GM12864 (cell line): ENCODE measurements at regions not wholly inside any gene's neighbourhood (a gene's known extent, or its start where the extent isn't known, plus 50 kb on each side); places are given as distances from the start of the nearest gene placed in this dataset.

Experiments
- DNase-seq: peaks from one replicate; pipeline ENCODE4 v3.0.0-alpha.2; 2011; ENCODE audit warnings: low read depth
- H3K4me3 ChIP-seq: 2 replicates; pipeline ENCODE4 v1.5.1; 2011; ENCODE audit warnings: mild to moderate bottlenecking, low read depth, low read length, control low read depth
- TF ChIP-seq, protein P1 (sequence below): IDR thresholded peaks from 2 replicates; pipeline ENCODE4 v1.5.1; 2011; ENCODE audit warnings: low read depth, mild to moderate bottlenecking, moderate library complexity, low read length, control low read depth, inconsistent platforms; ENCODE audit errors: missing control alignments

DNA sequence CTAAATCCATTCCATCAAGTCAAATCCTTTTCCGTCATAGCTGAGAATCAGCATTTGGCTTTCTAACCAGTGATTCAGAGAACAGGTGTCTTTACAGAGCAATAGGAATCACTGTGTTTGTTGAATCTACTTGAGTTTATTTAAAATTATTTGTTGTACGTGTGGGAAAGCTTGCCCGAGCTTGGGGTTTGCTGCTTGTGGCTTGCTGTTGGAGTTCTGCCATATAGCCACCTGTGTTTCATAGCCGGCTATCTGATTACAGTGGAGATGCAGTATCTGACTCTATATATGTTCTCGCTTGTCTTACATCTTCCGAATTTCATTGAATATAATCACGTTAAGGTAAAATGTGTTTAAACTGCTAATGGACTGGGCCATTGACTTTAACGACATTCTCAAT, 274.3 kb upstream of the MKI67 start:
- no peak for DNase-seq
- TF ChIP-seq, protein P1, sequence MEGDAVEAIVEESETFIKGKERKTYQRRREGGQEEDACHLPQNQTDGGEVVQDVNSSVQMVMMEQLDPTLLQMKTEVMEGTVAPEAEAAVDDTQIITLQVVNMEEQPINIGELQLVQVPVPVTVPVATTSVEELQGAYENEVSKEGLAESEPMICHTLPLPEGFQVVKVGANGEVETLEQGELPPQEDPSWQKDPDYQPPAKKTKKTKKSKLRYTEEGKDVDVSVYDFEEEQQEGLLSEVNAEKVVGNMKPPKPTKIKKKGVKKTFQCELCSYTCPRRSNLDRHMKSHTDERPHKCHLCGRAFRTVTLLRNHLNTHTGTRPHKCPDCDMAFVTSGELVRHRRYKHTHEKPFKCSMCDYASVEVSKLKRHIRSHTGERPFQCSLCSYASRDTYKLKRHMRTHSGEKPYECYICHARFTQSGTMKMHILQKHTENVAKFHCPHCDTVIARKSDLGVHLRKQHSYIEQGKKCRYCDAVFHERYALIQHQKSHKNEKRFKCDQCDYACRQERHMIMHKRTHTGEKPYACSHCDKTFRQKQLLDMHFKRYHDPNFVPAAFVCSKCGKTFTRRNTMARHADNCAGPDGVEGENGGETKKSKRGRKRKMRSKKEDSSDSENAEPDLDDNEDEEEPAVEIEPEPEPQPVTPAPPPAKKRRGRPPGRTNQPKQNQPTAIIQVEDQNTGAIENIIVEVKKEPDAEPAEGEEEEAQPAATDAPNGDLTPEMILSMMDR, result no peak
- no peak overlapping the region for H3K4me3 ChIP-seq

DNA sequence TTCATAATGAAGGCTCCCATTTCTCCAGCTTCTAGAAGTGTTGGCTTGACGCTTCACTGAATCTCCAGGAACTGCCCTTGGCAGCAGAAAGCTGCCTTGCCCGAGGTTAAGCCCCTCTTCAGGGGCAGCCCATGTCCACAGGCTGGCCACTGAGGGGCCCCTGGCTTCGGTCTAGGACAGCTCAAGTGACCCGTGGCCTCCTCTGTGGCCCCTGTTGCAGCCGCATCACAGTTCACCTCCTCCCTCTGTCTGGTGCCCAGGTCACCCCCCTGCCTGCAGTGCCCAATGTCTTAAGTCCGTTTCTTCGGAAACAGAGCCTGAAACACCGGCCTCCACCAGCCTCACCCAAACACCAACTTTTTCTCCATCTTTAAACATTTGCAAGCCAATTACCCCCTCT, 279.2 kb upstream of the MKI67 start:
- DNase-seq, result no peak
- H3K4me3 ChIP-seq, result no peak overlapping the region
- TF ChIP-seq, protein P1, result no peak

DNA sequence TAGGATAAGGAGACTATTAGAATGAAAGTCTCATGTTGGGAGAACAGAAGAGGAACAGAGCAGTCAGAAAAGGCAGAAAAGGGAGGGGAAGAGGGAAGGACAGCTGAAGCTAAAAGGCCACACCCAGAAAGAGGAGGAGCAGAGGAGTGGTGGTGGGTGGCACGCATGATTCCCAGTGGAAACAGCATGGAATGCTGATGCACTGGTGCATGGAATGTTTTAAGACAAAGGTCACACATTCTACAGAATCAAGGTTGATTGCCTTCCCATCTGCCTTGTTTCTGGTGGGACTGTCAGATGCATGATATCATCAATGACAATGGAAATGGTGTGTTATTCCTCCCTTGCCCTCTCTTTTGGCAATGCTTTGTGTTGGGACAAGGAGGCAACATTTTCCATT, 285.4 kb upstream of the MKI67 start:
- TF ChIP-seq, protein P1, result no peak
- no peak overlapping the region for H3K4me3 ChIP-seq
- no peak for DNase-seq

DNA sequence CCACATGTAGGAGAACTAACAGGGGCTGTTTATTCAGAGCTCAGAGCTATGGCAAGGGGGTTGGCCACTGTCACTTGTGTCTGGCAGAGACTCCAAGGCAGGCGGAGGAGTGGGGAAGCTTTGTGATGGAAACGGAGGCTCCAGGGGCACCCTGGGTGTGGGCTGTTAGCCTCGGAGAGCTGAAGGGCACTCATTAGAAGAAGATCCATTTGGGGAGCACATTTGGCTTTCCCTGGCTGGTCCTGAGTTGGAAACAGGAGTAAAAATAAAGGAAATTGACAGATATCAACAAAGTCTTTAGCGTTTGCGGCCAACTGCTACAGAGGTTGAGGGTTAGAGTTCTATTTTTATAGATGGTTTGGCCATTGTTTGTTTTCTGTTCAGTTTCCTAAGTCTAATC, 288.3 kb upstream of the MKI67 start:
- TF ChIP-seq, protein P1, result no peak
- no peak for DNase-seq
- no peak overlapping the region for H3K4me3 ChIP-seq

DNA sequence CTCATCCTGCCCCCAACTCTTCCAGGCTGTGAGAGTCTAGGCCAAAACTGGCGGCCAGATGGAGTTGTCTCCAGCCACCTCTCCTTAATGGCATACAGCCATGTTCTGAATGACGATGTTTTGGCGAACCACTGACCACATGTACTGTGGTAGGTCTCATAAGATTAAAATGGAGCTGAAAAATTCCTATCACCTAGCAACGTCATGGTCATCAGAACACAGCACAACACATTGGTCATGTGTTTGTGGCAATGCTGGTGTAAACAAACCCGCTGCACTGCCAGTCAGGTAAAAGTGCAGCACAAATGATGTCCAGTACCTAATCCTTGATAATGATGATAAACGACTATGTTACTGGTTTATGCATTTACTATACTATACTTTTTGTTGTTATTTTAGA, 290.0 kb upstream of the MKI67 start:
- no peak for DNase-seq
- TF ChIP-seq, protein P1, result no peak
- no peak overlapping the region for H3K4me3 ChIP-seq

GRCh38 chr10:128417826-128418225, 291.6 kb upstream of the MKI67 start:
- no peak for DNase-seq
- TF ChIP-seq, protein P1, result no peak

DNA sequence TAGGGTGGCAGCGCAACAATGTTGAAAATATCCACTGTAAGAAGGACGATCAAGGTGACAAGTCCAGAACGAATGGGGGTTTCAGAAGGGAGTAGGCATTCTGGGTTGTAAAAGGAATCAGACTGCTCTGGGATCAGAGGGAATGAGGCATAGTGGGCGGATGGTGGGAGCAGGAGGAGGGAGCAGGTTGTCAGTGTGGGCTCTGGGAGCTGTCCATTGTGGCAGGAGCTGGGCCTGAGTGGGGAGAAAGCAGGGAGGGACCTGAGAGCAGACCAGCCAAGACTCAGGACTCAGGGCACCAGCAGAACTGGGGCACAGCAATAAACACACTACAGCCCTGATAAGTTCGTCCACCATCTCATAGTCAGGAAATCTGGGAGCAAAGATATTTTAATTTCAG, 292.6 kb upstream of the MKI67 start:
- H3K4me3 ChIP-seq, result no peak overlapping the region
- no peak for DNase-seq
- TF ChIP-seq, protein P1, result no peak

More at GRCh38 chr10:128417826-128418225, 291.6 kb upstream of the MKI67 start:
- no peak overlapping the region for H3K4me3 ChIP-seq
